ENCODE measurements at regions not wholly inside any gene's neighbourhood (a gene's known extent, or its start where the extent isn't known, plus 50 kb on each side); places are given as distances from the start of the nearest gene placed in this dataset.

- no peak for TF ChIP-seq ZC3H10 (CRISPR knock-in tag; IDR thresholded peaks at IDR 0.05)
- no peak for TF ChIP-seq GLIS3 (CRISPR knock-in tag; IDR thresholded peaks at IDR 0.05)
- TF ChIP-seq ESRRG (CRISPR knock-in tag; IDR thresholded peaks at IDR 0.05): no peak
- no peak for TF ChIP-seq PPARA (CRISPR knock-in tag; IDR thresholded peaks at IDR 0.05; ENCODE audit: borderline replicate concordance)
- no peak for TF ChIP-seq CREB5 (CRISPR knock-in tag; IDR thresholded peaks at IDR 0.05; ENCODE audit: low read depth)
- TF ChIP-seq ZNF565 (CRISPR knock-in tag; conservative IDR thresholded peaks at IDR 0.05; ENCODE audit: low read depth): no peak
- no peak for TF ChIP-seq ZNF70 (CRISPR knock-in tag; IDR thresholded peaks at IDR 0.05)
- TF ChIP-seq SNAI2 (CRISPR knock-in tag; IDR thresholded peaks at IDR 0.05): no peak
- no peak for TF ChIP-seq TOX (CRISPR knock-in tag; IDR thresholded peaks at IDR 0.05; ENCODE audit: borderline replicate concordance)
- TF ChIP-seq ARNTL (CRISPR knock-in tag; IDR thresholded peaks at IDR 0.05; ENCODE audit: borderline replicate concordance, low read depth): no peak
- no peak for ATAC-seq
Observed at GRCh38 chr5:99866740-99867139, 668.4 kb upstream of the FAM174A start.

GRCh38 chr5:99865159-99865558 lies 670.0 kb upstream of the FAM174A start:
- no peak for ATAC-seq
- TF ChIP-seq PATZ1 (CRISPR knock-in tag; IDR thresholded peaks at IDR 0.05; ENCODE audit: borderline replicate concordance) (no peak), ZFP30 (CRISPR knock-in tag; IDR thresholded peaks at IDR 0.05) (no peak), CSRNP3 (CRISPR knock-in tag; IDR thresholded peaks at IDR 0.05) (no peak), OSR1 (CRISPR knock-in tag; IDR thresholded peaks at IDR 0.05) (no peak), GLIS3 (CRISPR knock-in tag; IDR thresholded peaks at IDR 0.05) (no peak), ISL1 (CRISPR knock-in tag; IDR thresholded peaks at IDR 0.05) (no peak), ZNF565 (CRISPR knock-in tag; conservative IDR thresholded peaks at IDR 0.05; ENCODE audit: low read depth) (no peak), CSDC2 (CRISPR knock-in tag; IDR thresholded peaks at IDR 0.05) (no peak), CREB5 (CRISPR knock-in tag; IDR thresholded peaks at IDR 0.05; ENCODE audit: low read depth) (no peak), BACH2 (CRISPR knock-in tag; IDR thresholded peaks at IDR 0.05; ENCODE audit: borderline replicate concordance) (no peak), ZFP3 (CRISPR knock-in tag; IDR thresholded peaks at IDR 0.05) (no peak), ZNF8 (CRISPR knock-in tag; IDR thresholded peaks at IDR 0.05) (no peak), ESRRG (CRISPR knock-in tag; IDR thresholded peaks at IDR 0.05) (no peak)

GRCh38 chr5:99835791-99836190 lies 699.4 kb upstream of the FAM174A start:
- no peak for ATAC-seq
- TF ChIP-seq OSR1 (CRISPR knock-in tag; IDR thresholded peaks at IDR 0.05) (no peak), CSRNP3 (CRISPR knock-in tag; IDR thresholded peaks at IDR 0.05) (no peak), PPARA (CRISPR knock-in tag; IDR thresholded peaks at IDR 0.05; ENCODE audit: borderline replicate concordance) (no peak), SNAI2 (CRISPR knock-in tag; IDR thresholded peaks at IDR 0.05) (no peak), TOX (CRISPR knock-in tag; IDR thresholded peaks at IDR 0.05; ENCODE audit: borderline replicate concordance) (no peak), ZNF8 (CRISPR knock-in tag; IDR thresholded peaks at IDR 0.05) (no peak), ARNTL (CRISPR knock-in tag; IDR thresholded peaks at IDR 0.05; ENCODE audit: borderline replicate concordance, low read depth) (no peak), ESRRG (CRISPR knock-in tag; IDR thresholded peaks at IDR 0.05) (no peak), GLIS3 (CRISPR knock-in tag; IDR thresholded peaks at IDR 0.05) (no peak), ZFP30 (CRISPR knock-in tag; IDR thresholded peaks at IDR 0.05) (no peak), CREB5 (CRISPR knock-in tag; IDR thresholded peaks at IDR 0.05; ENCODE audit: low read depth) (no peak), ZC3H10 (CRISPR knock-in tag; IDR thresholded peaks at IDR 0.05) (no peak), RARB (CRISPR knock-in tag; IDR thresholded peaks at IDR 0.05) (no peak), TSHZ2 (CRISPR knock-in tag; IDR thresholded peaks at IDR 0.05) (no peak), BACH2 (CRISPR knock-in tag; IDR thresholded peaks at IDR 0.05; ENCODE audit: borderline replicate concordance) (no peak), POU6F1 (CRISPR knock-in tag; IDR thresholded peaks at IDR 0.05; ENCODE audit: borderline replicate concordance, low read depth) (no peak), ZFP3 (CRISPR knock-in tag; IDR thresholded peaks at IDR 0.05) (no peak), ZNF70 (CRISPR knock-in tag; IDR thresholded peaks at IDR 0.05) (no peak), ISL1 (CRISPR knock-in tag; IDR thresholded peaks at IDR 0.05) (no peak)

Data from SK-N-SH treated with all-trans-retinoic acid at 6 μM for 48 hours (cell line).